GM21825 (cell line): ENCODE measurements at regions not wholly inside any gene's neighbourhood (a gene's known extent, or its start where the extent isn't known, plus 50 kb on each side); places are given as distances from the start of the nearest gene placed in this dataset.

ENCODE experiments used
- ATAC-seq: cut with Tn5 transposase; IDR thresholded peaks from one replicate; pipeline ENCODE4 v1.9.1; 2021; ENCODE audit warnings: mild to moderate bottlenecking, moderate library complexity; ENCODE audit not compliant: unreplicated experiment

DNA sequence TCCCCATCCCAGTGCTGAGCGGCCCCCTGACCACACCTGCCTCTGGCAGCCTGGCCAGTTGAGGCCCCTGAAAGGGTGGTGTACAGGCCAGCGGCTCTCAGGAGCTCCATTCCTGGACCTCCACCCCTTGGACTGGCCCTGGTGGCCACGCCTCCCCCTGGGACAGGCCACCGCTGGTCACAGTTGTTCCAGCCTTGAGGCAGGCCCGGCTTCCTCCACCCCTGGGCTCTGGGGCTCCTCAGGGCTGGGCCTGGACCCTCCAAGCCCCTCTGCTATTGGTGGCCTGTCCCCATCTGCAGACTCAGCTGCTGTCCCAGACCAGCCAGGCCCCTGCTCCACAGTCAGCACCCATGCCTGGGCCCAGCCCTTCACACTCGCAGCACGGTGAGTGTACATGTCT lies 93.2 kb upstream of the NKX1-1 start:
- ATAC-seq, result no peak

DNA sequence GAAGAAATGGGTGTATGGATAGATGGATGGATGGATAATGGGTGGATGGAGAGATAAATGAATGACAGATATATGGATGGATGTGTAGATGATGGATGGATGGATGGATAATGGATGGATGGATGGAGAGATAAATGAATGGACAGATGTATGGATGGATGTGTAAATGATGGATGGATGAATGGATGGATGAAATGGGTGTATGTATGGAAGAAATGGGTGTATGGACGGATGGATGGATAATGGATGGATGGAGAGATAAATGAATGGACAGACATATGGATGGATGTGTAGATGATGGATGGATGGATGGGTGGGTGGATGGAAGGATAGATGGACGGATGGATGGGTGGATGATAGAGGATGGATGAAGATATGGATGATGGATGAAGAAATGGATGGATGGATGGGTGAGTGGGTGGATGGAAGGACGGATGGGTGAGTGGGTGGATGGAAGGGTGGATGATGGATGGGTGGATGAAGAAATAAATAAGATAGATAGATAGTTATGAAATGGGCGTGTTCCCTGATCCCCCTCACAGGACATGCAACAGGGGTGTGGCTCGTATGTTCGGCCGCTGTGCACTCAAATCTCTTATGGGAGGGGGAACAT lies 91.1 kb upstream of the NKX1-1 start:
- no peak for ATAC-seq

DNA sequence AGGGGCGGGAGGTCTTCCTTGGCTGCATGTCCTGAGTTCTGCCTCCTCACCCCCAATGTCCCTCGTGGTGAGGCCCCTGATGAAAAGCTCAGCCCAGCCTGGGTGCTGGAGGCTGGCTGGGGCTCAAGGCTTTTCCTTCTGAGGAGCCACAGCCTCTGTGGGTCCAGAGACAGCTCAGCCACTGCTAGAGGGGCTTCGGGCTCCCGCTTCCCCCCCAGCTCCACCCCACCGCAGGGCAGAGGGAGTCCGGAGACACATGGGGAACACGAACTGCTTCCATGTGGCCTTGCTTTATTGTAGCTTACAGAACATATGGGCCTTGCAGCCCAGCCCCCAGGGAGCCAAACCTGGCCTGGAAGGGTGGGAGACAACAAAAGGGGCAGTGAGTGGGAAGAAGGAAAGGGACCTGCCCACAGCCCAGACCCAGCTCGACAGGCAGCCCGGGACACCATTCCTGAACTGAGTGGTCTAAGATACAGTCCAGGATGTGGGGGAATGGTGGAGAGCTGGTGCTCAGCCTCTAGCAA lies 89.9 kb upstream of the NKX1-1 start:
- ATAC-seq, result no peak

DNA sequence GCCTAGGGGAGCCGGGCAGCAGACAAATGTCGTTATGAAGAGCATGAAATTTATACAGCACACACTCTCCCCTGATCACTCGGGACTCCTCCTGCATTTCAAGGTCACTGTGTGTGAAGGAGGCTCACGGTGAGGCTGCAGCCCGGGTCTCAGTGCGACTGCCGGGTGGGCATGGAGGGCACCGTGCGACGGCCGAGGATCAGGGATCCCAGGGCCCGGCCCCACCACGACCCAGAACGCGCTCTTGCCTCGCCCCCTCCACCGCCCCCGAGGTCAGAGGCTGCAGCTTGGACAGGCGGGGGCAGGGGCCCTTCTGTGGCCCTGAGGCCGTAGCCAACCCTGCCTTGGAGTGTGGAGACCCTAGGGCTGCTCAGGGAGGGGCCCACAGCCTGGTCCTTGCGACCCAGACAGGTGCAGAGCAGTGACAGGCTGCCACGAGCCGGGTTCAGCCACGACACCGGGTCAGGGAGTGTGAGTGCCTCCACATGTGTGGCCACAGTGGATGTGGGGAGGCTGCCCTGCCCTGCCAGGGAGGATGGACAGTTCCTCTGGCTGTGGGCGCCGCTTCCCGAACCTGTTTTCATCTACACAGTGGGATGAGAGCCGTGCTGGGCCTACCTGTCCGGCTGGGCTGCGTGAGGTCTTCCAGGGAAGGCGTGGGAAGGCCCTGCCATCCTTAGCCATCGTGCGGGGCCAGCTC lies 89.3 kb upstream of the NKX1-1 start:
- no peak for ATAC-seq

DNA sequence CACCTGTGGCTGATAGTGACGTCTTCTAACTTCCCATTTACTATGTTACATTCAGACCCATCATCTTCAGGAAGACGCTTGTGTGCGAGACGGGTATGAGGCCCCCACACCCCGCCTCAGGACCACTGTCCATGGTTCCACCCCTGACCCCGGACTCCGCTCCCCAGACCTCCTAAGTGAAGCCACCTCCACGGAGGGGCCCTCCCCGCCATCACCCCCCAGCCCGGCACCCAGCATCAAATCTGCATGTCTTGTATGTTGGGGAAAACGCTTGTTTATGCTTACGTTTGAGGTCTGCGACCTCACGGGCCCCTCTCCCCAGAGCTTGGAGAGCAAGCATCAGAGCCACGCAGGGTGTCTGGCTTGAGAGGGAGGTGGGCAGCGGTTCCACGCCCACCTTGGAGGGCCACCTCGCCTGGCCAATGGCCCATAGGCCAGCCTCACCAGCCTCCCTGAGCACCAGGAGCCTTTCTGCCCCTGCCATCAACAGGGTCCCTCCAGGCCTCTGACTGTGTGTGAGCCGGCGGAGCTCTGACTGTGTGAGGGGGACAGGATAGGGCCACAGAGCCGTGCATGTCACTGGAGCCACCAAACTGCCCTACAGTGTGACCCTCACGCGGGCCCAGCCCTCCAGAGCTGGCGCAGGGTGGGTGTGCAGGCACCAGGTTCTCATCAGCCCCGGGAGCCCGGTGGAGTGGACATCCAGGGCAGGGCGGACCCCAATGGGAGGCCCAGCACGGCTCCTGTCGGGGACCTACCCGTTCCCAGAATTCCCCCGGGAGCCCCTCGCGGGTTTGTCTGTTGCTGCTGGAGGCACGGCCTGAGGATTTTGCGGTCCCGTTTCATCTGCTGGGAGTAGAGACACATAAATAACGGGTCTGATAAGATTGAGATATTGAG lies 88.4 kb upstream of the NKX1-1 start:
- no peak for ATAC-seq

DNA sequence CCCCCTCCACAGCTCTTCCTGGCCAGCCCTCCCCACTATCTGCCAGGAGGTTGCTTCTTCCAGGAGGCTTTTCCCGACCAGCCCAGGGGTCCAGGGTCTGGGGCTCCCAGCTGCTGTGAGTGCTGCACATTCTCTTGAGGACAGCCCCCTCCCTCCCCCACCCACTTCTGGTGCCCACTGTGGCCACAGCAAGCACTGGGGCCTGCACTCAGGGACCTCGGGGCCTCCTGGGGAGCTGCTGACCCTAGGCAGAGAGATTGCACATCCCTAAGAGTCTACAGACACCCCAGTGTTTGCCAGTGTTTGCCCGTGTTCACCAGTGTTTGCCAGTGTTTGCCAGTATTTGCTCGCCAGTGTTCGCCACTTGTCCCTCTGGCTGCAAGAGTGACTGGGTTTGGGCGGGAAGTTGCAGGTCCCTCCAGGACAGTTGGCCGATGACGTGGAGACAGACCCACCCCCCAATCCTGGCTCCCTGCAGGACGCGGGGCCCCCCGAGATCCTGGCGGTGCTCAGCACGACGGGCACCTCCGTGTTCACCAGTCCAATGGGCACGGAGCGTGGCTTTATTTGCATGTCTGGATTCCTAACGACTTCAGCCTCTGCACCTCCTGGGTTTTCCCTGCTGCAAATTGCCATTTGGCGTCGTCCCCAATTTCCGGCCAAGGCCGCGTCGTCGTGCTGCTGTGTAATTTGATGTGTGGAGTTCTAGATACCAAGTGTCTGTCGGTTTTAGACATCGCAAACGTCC lies 87.5 kb upstream of the NKX1-1 start:
- no peak for ATAC-seq

DNA sequence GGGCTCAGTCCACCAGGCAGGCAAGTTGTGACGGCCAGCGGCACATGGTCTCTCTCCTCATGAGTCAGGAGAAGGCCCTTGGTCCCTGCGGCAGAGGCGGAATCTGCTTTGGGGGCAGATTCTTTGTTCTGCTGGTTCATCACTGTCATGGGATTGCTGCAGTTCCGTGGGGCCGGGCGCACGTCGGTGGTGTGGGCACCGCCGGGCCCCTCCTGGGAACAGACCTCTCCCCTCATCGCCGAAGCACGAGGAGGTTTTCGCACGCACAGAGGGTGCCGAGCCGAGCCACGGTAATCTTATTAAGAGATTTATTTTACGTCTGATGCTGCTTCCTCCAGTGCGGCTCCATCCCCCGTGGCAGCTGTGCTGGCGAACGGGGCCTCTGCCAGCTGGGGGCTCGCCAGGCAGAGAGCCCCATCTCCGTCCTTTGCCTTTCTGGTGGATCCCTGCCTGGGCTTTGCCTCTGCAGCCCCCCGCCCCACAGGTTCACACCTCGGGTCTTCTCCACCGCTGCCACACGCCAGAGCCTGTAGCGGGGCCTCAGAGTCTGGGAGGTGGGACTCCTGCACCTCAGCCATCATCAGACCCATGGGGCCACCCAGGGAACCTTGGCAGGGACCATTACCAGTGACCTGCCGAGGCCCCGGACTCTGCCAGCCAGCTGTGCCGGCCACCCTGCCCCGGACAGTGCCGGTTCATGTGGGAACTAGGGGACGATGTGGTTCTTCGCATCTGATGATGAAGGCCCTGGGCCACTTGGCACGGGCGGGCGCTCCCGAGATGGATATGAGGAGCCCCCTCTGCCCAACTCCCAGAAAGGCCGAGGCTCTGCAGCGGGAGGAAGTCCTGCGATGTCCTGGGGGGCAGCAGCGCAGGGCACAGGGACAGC lies 86.7 kb upstream of the NKX1-1 start:
- ATAC-seq, result no peak

DNA sequence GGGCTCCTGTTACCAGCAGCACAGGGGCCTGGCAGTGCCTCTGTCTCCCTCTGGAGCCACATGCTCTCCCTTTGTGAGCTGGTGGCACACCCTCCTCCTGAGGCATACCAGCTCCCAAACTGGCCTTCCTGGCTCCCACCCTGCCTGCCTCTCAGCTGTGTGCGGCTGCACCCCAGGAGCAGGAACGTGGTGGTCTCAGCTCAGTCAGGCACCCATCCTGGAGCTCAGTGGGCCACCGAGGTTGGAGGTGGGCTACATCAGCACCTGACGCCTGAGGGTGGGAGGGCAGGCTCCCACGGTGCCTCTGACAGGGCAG lies 85.9 kb upstream of the NKX1-1 start:
- ATAC-seq, result no peak

DNA sequence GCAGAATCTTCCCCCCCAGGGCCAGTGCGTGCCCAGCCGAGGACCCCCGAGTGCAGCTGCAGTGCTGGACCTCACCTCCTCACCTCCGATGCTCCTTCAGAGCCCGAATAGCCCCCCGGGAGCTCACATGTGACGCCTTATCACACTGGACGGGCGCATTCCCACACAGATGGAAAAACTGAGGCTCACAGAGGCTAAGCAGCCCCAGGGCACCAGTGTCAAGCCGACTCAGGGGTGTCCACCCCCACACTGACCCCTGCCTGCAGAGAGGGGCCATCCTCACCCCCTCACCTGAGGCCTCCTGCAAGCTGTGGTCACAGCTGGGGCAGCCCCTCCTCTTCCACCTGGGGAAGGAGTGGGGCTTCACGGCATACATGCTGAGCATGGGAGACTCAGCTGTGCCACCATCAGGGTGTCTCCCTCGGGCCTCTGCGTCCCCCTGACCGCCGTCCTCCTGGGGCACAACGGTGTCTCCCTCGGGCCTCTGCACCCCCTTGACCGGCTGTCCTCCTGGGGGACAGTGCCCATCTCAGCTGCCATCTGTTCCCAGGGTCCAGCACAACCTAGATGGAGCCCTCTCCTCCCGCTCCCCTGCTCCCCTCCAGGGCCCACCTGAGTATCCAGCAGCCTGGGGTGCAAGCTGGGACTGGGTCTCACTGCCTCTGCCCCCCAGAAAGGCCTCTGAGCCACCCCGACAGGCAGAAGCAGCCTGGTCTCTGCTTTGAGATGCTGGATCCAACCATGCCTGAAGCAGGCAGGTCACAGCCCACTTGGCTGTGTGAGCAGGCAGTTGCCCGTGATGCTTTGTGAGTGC lies 85.3 kb upstream of the NKX1-1 start:
- ATAC-seq, result no peak

DNA sequence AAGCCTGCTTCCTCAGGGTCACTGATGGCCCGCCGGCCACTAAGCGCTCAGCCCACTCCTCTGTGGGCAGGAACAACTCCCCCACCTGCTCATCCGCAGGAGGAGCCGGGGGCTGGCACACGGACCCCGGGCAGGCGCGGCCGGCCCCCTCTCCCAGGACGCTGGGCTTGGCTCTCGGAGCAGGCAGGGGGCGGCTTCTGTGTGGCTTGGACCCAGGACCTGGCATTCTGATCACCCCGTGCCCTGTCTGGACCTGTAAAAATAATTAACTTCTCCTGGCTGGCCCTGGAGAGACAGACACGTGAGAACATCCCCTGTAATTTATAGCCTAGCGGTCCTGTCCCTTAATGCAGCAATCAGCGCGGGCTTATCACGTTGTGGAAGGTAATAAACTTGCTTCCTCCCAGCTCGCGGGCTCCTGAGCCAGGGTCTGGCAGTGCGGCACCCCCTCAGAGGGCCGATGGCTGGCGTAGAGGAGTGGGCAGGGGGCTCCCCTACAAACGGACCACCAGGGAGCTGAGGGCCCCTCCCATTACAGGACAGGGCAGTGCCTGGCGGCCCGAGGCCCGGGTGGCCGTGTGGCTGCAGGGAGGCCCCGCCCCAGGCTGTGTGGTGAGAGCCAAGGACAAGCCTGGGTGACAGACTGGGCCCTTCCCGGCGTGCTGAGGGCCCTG lies 84.5 kb upstream of the NKX1-1 start:
- ATAC-seq, result no peak

DNA sequence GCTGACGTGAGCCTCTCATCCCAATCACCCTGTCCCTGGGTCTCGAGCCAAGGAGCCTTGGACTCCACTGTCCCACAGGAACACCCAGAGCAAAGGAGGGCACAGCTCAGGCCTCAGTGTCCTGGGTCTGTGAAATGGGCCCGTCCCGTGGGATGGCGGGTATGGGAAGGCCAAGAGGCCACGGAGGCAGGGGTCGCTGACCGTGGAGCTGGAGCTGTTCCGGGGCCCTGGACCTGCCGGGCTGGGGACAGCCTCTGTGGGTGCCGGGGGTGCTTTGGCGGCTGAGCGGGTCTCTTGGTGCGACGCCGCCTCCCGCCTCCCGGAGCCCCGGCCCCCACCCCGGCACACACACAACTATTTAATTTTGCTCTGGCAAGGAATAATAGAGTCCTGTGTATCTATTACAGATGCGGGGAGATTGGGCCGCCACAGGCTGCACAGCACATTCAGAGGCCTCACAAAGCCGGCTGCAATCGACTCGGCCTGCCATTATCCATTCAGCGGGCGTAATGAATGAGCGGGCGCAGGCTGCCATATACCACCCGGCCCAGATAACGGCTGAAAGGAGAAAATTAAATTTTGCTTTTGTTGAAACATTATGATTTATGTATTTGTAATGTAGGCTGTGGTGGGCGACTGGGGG lies 83.9 kb upstream of the NKX1-1 start:
- ATAC-seq, result no peak

DNA sequence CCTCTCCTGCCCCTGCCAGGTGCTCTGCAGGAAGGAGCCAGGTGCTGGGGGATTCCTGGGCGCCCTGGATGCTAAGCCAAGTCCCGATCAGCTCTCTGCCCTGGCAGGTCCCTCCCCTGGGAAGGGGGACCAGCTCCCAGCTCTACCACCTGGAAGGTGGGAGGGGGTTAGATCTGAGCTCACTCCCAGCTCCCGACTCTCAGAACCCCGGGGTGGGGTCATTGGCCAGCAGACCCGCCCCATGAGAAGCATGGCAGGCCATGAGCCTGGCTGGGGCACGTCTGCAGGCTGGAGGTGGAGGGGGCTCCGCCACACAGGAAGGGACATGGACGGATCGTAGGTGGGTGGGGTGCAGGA lies 83.4 kb upstream of the NKX1-1 start:
- ATAC-seq, result no peak

DNA sequence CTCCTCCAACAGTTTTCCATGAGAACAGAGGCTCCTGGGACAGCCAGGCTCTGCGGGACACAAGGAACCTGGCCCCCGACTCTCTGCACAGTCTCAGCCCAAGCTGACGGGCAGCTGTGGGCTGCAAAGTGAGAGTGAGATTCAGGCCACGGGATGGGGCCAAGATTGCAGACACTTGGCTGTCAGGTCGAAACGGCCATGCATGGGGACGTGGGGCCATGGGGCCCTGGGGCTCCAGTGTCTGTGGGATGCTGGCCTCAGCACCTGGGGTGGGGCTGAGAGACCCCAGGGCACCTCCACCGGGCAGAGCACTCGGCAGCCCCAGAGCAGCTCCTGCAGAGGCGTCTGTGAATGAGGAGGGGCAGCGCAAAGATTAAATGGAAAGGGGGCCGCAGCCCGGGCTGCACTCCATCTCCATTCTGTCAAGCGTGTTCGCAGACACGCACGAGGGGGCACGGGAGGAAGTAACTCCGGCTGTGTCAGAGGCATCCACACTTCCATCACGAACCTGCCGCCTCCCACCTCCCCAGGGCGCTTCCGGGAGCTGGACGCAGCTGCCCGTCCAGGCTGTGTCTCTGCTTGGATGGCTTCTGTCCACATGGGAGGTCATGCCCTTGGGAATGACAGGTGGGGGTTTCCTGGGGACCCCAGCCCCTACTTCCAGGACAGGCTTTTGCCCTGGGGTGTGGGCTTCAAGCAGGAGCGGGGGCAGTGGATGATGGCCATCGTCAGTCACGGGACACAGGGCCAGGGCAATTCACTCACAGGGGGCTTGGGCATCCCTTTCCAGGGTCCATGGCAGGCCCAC lies 82.8 kb upstream of the NKX1-1 start:
- ATAC-seq, result no peak

DNA sequence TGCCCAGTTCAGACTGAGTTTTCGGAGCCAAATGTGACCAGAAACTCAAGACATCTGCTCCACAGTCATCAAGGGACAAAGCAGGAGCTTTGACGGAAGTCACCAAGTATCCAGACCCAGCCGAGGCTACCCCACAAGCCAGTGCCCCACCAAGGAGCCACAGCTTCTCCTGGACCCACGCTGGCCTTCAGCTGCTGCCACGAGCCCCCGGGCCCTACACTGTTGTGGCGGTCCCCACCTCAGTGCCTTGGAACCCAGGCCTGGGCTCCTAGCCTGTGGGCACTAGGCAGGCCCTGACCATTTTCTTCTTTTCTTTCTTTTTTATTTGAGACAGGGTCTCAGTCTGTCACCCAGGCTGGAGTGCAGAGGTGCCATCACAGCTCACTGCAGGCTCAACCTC lies 82.1 kb upstream of the NKX1-1 start:
- no peak for ATAC-seq

DNA sequence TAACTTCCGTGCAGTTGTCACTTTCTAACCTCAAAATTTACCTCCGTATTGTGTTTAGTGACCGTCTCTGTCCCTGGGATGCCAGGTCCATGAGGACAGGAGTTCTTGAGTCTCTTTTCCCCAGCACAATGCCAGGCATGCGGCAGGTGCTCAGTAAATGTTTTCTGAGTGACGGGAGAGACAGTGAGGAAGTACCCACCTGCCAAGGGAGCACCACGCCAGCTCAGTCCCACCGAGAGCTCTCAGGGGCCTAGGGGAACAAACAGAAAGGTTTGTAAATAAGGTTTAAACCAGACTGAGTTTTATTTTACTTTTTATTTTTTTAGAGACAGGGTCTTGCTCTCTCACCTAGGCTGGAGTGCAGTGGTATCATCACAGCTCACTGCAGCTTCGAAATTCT lies 81.5 kb upstream of the NKX1-1 start:
- ATAC-seq, result no peak

DNA sequence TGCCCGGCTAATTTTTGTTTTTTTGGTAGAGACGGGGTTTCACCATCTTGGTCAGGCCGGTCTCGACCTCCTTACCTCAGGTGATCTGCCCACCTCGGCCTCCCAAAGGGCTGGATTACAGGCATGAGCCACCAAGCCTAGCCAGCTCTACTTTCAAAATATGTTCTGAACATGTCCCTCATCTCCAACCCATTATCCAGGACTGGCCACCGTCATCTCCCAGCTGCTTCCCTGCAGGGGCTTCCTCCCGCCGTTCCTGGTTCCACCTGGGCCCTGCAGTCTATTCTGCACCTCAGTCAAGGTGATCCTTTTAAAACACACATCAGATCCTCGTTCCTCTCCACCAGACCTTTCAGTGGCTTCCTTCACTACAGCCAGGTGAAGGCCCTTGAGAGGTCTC lies 80.9 kb upstream of the NKX1-1 start:
- no peak for ATAC-seq

DNA sequence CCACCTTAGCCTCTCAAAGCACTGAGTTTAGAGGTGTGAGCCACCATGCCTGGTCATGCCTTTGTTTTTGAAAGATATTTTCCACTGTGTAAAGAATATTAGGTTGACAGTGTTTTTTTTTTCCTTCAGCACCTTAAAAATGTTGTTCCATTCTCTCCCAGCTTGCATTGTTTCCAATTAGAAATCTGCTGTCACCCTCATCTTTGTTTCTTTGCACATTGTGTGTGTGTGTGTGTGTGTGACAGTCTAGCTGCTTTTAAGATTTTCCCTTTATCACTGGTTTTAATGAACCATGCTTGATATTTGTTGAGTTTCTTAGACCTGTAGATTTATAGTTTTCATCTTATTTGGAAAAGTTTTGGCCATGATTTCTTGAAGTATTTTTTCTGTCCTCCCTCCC lies 79.0 kb upstream of the NKX1-1 start:
- ATAC-seq, result no peak

DNA sequence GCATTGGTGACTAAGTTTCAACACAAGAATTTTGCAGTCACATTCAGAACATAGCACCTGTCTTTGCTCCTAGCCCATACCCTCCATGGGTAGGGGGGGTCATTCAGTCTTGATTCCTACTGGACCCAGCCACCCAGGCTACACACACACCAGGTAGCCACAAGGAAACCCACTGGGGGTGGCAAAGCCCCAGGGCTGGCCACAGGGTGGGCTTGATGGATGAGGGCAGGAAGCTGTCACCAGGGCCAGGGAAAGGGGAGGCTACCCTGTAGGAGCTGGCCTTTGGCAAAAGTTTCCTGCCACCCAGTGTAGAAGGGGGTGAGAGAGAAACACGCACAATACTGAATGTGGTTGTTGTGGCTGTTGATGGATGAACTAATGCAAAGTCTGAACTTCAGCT lies 74.5 kb upstream of the NKX1-1 start:
- ATAC-seq, result no peak
